MCF 10A (cell line): ENCODE measurements at regions not wholly inside any gene's neighbourhood (a gene's known extent, or its start where the extent isn't known, plus 50 kb on each side); places are given as distances from the start of the nearest gene placed in this dataset.

Experiments used
- BruUV-seq: library from RNA; stranded (reverse); fragments of 400-500 nt; replicated peaks from 2 replicates; lab custom pipeline; 2021; lab: Mats Ljungman, UMichigan
- CTCF ChIA-PET: fragments of 300-600 bp; sonication (Branson Sonifier 250); formaldehyde crosslinking; extraction: SDS; loops from one replicate; lab custom pipeline; 2021; ENCODE audit warnings: antibody characterized with exemption, inconsistent platforms; lab: Yijun Ruan, JAX
- POLR2A ChIA-PET: fragments of 300-600, 350-650 bp; sonication (Branson Sonifier 250); formaldehyde crosslinking; extraction: SDS; loops from one replicate; lab custom pipeline; 2020; ENCODE audit warnings: antibody characterized with exemption, inconsistent platforms; lab: Yijun Ruan, JAX
- DNase-seq: peaks from one replicate; pipeline ENCODE4 v3.0.0-alpha.2; 2018; ENCODE audit not compliant: unreplicated experiment
- H3K27ac Mint-ChIP-seq: one replicate; pipeline ENCODE4 v1.8.0; 2022; ENCODE audit warnings: mild to moderate bottlenecking, low read depth, mixed read lengths; ENCODE audit not compliant: unreplicated experiment
- H3K27me3 Mint-ChIP-seq: one replicate; pipeline ENCODE4 v1.8.0; 2022; ENCODE audit warnings: mixed read lengths; ENCODE audit not compliant: insufficient read depth, unreplicated experiment
- H3K36me3 Mint-ChIP-seq: one replicate; pipeline ENCODE4 v1.8.0; 2022; ENCODE audit warnings: mild to moderate bottlenecking, moderate library complexity, mixed read lengths; ENCODE audit not compliant: insufficient read depth, unreplicated experiment
- H3K4me1 Mint-ChIP-seq: one replicate; pipeline ENCODE4 v1.8.0; 2022; ENCODE audit warnings: mixed read lengths; ENCODE audit not compliant: insufficient read depth, unreplicated experiment
- H3K4me3 Mint-ChIP-seq: one replicate; pipeline ENCODE4 v1.8.0; 2022; ENCODE audit warnings: mild to moderate bottlenecking, moderate library complexity, mixed read lengths; ENCODE audit not compliant: unreplicated experiment
- H3K9me3 Mint-ChIP-seq: one replicate; pipeline ENCODE4 v1.8.0; 2022; ENCODE audit warnings: mixed read lengths; ENCODE audit not compliant: unreplicated experiment
- intact Hi-C: fragments of 100-400 bp; cut with micrococcal nuclease; formaldehyde crosslinking; loops from 2 replicates; pipeline ENCODE4 v1.14.1; 2022
- TF ChIP-seq, protein P1 (sequence below): fragments of 200-600 bp; IDR thresholded peaks from one replicate; pipeline ENCODE4 v1.8.0; 2022; ENCODE audit warnings: antibody characterized with exemption, mild to moderate bottlenecking; ENCODE audit not compliant: unreplicated experiment

DNA sequence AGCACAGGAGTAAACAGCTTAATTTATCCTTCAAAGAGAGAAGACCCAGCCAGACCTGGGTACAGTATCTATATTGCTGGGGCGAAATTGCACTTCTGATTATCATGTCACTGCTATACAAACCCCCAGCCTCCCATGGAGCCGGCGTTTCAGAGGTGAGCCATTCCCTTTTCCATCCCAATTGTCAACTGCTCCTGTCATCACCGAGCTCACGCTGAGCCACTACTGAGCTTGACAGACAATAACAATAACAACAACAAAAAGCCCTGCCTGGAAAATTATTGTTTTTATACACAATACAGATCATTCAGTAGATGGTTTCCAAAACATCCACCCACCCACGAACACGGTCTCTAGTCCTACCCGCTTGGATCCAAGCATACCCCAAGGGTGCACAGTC is 129.0 kb upstream of the JARID2 start:
- DNase-seq = no peak
- BruUV-seq = no TSS peak
- TF ChIP-seq, protein P1, sequence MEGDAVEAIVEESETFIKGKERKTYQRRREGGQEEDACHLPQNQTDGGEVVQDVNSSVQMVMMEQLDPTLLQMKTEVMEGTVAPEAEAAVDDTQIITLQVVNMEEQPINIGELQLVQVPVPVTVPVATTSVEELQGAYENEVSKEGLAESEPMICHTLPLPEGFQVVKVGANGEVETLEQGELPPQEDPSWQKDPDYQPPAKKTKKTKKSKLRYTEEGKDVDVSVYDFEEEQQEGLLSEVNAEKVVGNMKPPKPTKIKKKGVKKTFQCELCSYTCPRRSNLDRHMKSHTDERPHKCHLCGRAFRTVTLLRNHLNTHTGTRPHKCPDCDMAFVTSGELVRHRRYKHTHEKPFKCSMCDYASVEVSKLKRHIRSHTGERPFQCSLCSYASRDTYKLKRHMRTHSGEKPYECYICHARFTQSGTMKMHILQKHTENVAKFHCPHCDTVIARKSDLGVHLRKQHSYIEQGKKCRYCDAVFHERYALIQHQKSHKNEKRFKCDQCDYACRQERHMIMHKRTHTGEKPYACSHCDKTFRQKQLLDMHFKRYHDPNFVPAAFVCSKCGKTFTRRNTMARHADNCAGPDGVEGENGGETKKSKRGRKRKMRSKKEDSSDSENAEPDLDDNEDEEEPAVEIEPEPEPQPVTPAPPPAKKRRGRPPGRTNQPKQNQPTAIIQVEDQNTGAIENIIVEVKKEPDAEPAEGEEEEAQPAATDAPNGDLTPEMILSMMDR = no peak
- CTCF ChIA-PET = no interaction called here
- Mint-ChIP-seq H3K36me3 (no peaks in the 10 kb centered on the region), H3K27me3 (no peaks in the 10 kb centered on the region), H3K9me3 (no peaks in the 10 kb centered on the region), H3K4me3 (no peak overlapping the region), H3K27ac (no peak overlapping the region), H3K4me1 (no peaks in the 10 kb centered on the region)
- POLR2A ChIA-PET = no interaction called here
- intact Hi-C loops = no loop called here

DNA sequence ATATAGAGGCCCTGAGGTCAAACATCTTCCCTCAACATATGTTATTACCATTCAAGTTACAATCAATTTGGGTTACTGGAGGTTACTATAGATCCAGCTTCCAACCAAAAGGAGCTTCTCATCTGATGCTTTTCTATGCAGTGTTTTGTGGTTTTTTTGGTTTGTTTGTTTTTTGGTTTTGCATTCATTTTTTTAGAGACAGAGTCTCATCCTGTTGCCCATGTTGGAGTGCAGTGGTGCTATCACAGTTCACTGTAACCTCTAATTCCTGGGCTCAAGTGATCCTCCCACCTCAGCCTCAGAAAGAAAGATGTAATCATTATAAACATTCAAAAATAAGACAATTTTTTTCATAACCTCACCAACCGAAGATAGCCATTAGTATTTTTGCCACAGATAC is 124.4 kb upstream of the JARID2 start:
- no peak overlapping the region for H3K27ac Mint-ChIP-seq
- POLR2A ChIA-PET = no interaction called here
- TF ChIP-seq, protein P1 = no peak
- H3K36me3 Mint-ChIP-seq = no peaks in the 10 kb centered on the region
- BruUV-seq = no TSS peak
- DNase-seq = no peak
- no peaks in the 10 kb centered on the region for H3K4me1 Mint-ChIP-seq
- no peaks in the 10 kb centered on the region for H3K27me3 Mint-ChIP-seq
- CTCF ChIA-PET = interaction anchor here (0.6 kb wide), 1 partner anchor 109 kb away, joined by 6 read pairs; no protein-coding TSS in a partner anchor
- intact Hi-C loops = no loop called here
- H3K9me3 Mint-ChIP-seq = no peaks in the 10 kb centered on the region
- H3K4me3 Mint-ChIP-seq = no peak overlapping the region

DNA sequence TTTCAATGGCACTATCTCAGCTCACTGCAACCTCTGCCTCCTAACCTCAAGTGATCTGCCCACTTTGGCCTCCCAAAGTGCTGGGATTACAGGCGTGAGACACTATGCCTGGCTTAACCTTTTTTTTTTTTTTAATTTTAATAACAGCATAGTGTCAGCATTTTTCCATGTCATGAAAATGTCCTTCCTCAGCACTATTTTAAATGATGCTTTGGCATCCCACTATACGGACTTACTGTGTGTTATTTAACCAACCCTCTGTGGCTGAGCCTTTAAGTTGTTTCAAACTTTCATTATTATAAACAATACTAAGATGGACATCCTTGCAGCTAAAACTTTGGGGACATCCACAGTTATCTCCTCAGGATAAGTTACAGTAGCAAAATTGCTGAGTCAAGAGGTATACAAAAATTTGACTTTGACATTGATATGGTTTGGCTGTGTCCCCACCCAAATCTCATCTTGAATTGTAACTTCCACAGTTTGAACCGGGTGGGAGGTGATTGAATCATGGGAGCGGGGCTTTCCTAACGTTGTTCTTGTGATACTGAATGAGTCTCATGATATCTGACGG is 123.8 kb upstream of the JARID2 start:
- Mint-ChIP-seq H3K27ac (no peak overlapping the region), H3K4me1 (no peaks in the 10 kb centered on the region), H3K36me3 (no peaks in the 10 kb centered on the region), H3K27me3 (no peaks in the 10 kb centered on the region), H3K9me3 (no peaks in the 10 kb centered on the region), H3K4me3 (no peak overlapping the region)
- TF ChIP-seq, protein P1 = no peak
- intact Hi-C loops = no loop called here
- CTCF ChIA-PET = interaction anchor here (0.6 kb wide), 2 partner anchors 108 to 423 kb away, joined by 3 to 6 read pairs; no protein-coding TSS in a partner anchor
- no peak for DNase-seq
- POLR2A ChIA-PET = no interaction called here
- no TSS peak for BruUV-seq

DNA sequence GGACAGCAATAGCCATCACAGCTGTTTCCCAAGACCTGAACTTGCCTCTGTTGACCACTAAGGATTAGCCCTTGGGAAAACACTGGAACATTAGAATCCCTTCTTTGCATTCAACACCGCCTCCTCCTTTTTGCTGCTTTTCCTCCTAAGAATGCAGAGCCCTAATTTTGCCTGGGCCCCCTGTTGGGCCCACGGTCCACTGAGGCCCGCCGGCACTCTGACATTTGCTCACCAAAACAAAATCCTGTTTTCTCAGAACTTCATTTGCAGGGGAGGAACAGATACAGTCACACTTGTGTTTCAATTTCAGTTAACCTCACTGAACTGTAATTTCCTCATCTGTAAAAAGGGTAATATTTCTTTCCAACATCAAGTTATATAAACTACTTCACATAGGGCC is 116.0 kb upstream of the JARID2 start:
- intact Hi-C loops = no loop called here
- Mint-ChIP-seq H3K27me3 (no peaks in the 10 kb centered on the region), H3K36me3 (no peaks in the 10 kb centered on the region), H3K27ac (no peak overlapping the region), H3K4me1 (peaks cover 9% of the 10 kb centered on the region), H3K4me3 (no peak overlapping the region), H3K9me3 (no peaks in the 10 kb centered on the region)
- no peak for DNase-seq
- TF ChIP-seq, protein P1 = no peak
- no TSS peak for BruUV-seq
- POLR2A ChIA-PET = no interaction called here
- CTCF ChIA-PET = no interaction called here
